ENCODE measurements at regions not wholly inside any gene's neighbourhood (a gene's known extent, or its start where the extent isn't known, plus 50 kb on each side); places are given as distances from the start of the nearest gene placed in this dataset.
"Not testable (repeated sequence)": the region's sequence is repeated elsewhere in the genome, so short reads cannot be mapped to it uniquely, and the experiment has no call there.

DNA sequence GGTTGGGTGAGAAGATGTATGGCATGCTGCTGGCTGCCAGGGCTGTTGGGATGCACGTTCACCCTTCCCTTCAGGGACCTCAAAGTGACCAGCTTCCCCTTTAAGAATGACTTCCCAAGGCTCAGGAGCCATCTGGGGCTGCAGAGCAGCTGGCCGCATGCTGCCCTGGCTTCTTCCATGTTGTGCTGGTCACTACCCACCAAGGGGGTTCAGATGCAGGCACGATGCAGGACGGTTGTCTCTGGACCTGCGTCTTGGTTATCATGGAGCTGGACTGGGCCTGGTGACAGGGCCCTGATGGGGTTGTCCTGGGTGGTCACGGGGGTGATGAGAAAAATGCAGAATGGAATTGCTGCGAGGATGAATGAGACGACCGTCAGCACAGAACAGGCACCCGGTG is 297.8 kb downstream of the POTED start:
- not testable (repeated sequence) for DNase-seq

GRCh38 chr21:13896596-13897247 is 287.1 kb downstream of the POTED start:
- DNase-seq = not testable (repeated sequence)

- DNase-seq = not testable (repeated sequence)
These were observed 284.0 kb downstream of the POTED start for GRCh38 chr21:13893617-13894016.

DNA sequence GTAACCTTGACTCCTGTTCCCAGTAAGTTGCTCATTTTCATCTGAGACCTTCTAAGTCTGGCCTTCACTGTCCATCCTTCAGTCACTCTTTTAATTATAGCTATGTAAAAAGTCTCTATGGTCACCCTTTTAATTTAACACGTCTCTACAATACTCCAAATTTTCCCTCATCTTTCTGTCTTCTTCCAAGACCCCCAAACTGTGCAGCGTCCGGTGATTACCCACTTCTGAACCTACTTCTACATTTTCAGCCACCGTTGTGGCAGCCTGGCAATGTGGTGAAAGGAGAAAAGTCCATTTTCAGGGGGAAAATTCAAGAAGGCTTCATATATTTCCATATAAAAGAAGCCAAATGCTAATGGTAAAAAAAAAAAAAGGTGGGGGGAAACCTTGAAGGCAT is 283.4 kb downstream of the POTED start:
- DNase-seq = not testable (repeated sequence)

DNA sequence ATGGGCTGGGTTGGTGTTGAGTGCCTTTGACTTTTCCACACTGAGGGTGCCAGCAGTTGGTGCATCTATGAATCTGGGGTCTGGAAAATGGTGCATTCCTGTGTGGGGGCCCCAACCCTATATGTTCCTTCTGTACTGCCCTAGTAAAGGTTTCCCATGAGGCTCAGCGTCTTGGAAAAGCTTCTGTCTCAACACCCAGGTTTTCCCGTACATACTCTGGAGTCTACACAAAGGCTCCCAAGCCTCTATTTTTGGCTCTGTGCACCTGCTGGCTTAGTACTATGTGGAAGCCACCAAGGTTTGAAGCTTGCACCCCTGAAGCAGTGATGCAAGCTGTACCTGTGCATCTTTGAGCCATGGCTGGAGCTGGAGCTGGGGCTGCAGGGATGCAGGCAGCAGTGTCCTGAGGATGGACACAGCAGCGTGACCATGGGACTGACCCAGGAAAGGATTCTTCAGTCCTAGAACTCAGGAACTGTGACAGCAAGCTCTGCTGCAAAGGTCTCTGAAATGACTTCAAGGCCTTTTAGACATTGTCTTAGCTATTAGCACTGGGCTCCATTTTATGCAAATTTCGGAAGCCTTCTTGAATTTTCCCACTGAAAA is 282.7 kb downstream of the POTED start:
- not testable (repeated sequence) for DNase-seq

- DNase-seq = not testable (repeated sequence)
These were observed 279.6 kb downstream of the POTED start for GRCh38 chr21:13889176-13889575.

- not testable (repeated sequence) for DNase-seq
These were observed 274.2 kb downstream of the POTED start for GRCh38 chr21:13883641-13884395.

GRCh38 chr21:13877503-13877902 is 267.9 kb downstream of the POTED start:
- DNase-seq = not testable (repeated sequence)

- DNase-seq = not testable (repeated sequence)
These were observed 267.4 kb downstream of the POTED start for GRCh38 chr21:13876999-13877398.

DNA sequence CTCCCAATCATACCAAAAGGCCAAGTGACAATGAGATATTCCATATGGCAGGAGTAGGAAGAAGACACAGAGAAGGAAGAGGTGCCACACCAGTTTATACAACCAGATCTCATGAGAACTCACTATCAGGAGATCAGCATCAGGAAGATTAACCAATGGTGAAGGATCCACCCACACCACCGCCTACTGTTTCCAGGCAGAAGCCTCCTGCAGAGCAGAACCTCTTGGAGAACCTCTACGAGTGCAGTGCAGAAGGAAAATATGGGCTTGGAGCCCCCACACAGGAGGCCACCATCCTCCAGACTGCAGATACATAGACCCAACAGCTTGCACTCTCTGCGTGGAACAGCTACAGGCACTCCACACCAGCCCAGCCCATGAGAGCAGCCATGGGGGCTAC is 264.4 kb downstream of the POTED start:
- not testable (repeated sequence) for DNase-seq

DNA sequence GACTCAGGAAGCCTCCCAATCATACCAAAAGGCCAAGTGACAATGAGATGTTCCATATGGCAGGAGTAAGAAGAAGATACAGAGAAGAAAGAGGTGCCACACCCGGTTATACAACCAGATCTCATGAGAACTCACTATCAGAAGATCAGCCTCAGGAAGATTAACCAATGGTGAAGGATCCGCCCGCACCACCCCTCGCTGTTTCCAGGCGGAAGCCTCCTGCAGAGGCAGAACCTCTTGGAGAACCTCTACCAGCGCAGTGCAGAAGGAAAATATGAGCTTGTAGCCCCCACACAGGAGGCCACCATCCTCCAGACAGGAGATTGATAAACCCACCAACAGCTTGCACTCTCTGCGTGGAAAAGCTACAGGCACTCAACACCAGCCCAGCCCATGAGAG is 245.1 kb downstream of the POTED start:
- no peak for DNase-seq

DNA sequence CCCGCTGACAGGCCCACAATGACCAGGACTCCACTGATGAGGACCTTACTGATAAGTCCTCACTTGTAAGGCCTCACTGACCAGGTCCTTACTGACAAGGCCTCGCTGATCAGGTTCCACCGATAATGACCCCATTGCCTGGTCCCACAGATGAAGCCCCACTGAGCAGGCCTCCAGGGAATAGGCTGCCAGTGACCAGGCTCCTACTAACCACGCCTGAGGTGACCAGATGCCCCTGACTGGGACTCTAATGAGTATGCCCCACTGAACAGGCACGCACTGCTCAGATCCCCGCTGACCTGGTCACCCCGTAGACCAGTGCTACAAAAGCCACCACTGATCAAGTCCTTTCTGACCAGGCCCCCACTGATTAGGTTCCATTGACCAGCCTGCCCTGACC is 241.2 kb downstream of the POTED start:
- DNase-seq = not testable (repeated sequence)

DNA sequence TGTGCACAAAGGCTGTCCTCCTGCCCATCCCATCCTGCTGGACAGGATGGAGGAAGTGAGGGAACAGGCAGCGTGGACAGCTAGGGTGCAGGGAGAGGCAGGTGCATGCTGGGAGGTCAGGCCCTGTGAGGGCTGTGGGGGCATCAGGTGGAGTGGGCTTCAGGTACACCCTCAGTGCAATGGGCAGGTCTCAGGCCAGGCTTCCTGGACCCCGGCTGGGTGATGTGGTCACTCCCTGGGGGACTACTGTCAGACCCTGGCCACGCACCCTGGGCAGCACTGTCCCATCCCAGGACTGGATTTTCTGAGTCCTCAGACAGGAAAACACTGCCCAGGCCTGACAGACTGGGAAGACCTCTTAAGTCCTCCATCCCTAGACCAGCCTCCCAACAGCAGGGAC is 239.9 kb downstream of the POTED start:
- DNase-seq = not testable (repeated sequence)

GRCh38 chr21:13846718-13847117 is 237.1 kb downstream of the POTED start:
- not testable (repeated sequence) for DNase-seq

GRCh38 chr21:13844574-13844973 is 235.0 kb downstream of the POTED start:
- not testable (repeated sequence) for DNase-seq

DNA sequence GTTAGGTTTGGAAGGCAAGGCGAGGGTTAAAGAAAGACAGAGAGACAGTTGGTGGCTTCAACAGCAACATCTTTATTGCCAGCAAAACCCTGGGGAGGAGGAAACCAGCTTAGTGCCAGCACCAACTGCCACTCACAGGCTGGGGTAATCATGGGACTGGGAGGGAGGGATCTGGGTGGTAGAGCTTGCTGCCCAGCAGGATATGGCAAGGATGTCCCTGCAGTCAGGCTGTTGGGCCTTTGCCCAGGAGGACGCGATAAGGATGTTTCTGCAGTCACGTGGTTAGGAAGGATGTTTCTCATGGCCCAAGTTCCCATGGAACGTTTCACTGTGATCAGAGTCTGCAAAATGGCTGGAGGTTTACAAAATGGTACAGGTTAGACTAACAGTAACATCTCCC is 233.5 kb downstream of the POTED start:
- DNase-seq = not testable (repeated sequence)

DNA sequence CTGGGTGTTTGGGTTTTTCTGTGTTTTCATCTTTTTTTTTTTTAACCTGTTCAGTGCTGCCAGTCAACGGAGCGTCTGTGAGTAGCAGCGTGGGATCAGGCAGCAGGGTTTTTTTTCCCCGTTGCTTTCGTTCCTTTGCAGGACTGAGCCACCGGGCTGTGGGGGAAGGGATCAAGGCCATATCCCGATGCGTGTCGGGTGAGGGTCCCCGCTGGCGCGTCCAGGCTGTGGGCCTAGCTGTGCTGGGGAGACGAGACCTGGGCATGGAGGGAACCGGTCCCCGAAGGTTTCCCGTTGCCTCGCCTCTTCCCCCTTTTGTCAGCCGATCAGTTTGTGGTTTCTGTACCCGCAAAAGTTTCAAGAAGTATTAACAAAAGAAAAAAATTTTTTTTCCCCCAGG is 218.1 kb downstream of the POTED start:
- DNase-seq = not testable (repeated sequence)

GRCh38 chr21:13827201-13827600 is 217.6 kb downstream of the POTED start:
- no peak for DNase-seq

DNA sequence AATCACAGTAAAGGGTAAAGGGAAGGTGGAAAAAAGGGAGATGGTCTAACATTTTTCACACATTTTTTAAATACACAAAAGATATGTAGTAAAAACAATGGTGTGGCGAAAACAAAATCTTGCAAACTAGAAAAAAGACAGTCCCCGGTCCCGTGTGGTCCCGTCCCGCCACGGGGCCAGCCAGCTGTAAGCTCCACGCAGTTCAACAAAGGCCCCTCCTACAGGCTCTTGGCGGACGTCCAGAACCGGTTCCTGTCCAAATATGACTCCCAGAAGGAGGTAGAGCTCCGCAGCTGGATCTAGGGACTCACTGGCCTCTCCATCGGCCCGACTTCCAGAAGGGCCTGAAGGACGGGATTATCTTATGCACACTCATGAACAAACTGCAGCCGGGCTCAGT is 216.9 kb downstream of the POTED start:
- DNase-seq = not testable (repeated sequence)

DNA sequence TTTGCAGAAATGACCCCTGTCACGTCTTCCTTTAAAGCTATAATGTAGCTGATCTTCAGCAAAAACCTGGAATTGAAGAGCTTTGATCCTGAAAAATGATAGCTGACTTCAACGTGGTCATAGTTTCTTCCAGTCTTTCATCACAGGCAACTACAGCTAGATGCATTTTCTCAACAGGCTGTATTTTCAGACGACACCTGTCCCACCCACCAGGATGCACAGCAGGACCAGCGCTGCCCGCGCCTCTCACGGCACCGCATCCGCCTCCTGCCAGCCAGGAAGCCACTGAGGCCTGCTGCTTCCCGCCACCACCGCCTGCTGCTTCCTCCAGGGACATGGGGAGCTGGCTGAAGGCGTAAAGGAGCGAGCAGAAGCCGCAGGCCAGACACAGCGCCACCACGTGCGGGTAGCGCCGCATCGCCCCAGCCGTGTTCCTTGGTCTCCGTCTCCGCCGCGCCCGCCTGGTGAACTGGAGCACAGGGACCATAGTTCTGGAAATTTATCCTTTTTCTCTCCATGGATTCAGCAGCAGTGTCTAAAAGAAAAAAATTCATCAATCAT is 215.7 kb downstream of the POTED start:
- DNase-seq = not testable (repeated sequence)

DNA sequence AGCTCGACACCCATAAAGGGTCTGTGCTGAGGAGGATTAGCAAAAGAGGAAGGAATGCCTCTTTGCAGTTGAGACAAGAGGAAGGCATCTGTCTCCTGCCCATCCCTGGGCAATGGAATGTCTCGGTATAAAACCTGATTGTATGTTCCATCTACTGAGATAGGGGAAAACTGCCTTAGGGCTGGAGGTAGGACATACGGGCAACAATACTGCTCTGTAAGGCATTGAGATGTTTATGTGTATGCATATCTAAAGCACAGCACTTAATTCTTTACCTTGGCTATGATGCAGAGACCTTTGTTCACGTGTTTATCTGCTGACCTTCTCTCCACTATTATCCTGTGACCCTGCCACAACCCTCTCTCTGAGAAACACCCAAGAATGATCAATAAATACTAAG is 210.7 kb downstream of the POTED start:
- DNase-seq = not testable (repeated sequence)

DNA sequence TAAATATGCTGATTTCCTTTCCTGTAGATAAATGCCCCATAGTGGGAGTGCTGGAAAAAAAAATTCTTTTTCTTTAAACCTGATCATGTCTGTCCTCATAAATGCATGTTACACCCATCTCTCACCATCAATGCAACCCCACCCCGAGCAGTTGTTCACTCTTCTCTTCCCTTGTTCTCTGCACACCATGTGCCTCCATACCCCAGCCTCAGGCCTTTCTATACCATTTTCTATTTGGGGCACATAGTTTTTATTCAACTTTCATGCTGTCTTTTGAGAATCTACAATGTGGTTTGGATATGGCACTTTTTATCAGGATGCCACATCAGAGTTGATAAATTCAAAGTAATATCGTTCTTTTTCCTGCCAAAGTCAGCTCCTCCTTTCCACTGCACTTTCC is 202.6 kb downstream of the POTED start:
- DNase-seq = not testable (repeated sequence)

DNA sequence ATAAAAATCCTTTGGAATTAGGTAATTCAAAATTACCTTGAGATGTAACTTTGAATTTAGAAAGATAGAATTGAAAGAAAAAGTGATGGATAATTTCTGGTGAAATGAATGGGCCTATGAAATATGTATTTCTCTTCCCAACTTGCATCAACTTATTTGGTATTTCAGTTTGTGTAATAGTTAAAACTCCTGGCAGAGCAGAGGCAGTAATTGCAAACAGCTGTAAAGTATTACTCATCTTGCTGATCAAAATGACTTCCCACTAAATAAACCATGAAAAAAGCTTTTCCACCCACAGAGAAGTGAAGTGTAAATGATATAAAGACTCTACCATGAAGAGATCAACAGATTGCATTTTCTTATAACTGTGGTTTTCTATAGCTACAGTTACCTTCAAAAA is 201.0 kb downstream of the POTED start:
- not testable (repeated sequence) for DNase-seq

GRCh38 chr21:13806444-13806843 is 196.9 kb downstream of the POTED start:
- DNase-seq = not testable (repeated sequence)
